ENCODE measurements at regions not wholly inside any gene's neighbourhood (a gene's known extent, or its start where the extent isn't known, plus 50 kb on each side); places are given as distances from the start of the nearest gene placed in this dataset.
"Not testable (repeated sequence)": the region's sequence is repeated elsewhere in the genome, so short reads cannot be mapped to it uniquely, and the experiment has no call there.

DNA sequence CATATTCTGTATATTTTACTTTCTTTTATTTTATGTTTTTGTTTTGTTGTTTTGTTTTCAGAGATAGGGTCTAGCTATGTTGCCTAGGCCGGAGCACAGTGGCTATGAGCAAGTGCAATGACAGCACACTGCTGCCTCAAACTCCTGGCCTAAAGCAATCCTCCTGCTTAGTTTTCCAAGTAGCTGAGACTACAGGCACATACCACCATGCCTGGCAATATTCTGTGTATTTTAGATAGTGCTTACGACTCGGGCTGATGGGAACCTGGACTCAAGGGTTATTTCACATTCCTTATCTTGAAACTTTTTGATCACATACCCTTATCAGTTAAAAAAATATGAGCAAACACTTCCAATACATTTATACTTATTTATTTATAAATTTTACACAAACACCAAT, 119.0 kb upstream of the STARD4 start:
- no peak for TF ChIP-seq SUZ12 (IDR thresholded peaks at IDR 0.05; ENCODE audit: extremely low read depth, insufficient read depth, insufficient read length)
- no peaks in the 10 kb centered on the region for H3K4me1 ChIP-seq (ENCODE audit: insufficient read depth, insufficient read length)
- no peaks in the 10 kb centered on the region for H3K27me3 ChIP-seq (ENCODE audit: insufficient read depth, insufficient read length)
- peaks cover 21% of the 10 kb centered on the region for H3K9me3 ChIP-seq (ENCODE audit: insufficient read depth, low read length)
- H3K4me3 ChIP-seq (ENCODE audit: insufficient read length, low read depth) = no peak overlapping the region
- H3K36me3 ChIP-seq (ENCODE audit: insufficient read depth, insufficient read length, low read length) = no peaks in the 10 kb centered on the region
- no peak for DNase-seq (ENCODE audit: low read depth, low spot score)
- H3K9ac ChIP-seq (ENCODE audit: insufficient read length, low read depth) = no peak overlapping the region

DNA sequence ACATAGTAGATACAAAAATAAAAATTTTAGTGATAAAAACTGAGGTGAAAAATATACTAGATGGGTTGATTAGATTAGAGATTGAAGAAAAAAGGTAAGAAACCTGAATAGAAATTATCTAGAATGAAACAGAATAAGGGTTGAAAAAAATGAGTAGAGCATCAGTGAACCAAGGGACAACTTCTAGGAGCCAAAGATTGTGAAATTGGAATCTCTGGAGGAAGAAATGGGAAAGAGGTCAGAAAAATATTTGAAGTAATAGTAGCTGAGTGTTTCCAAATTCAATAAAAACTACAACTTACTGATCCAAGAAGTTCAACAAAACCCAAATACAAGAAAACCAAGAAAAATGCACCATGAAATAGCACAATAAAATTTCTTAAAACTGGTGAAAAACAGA, 116.6 kb upstream of the STARD4 start:
- H3K4me1 ChIP-seq (ENCODE audit: insufficient read depth, insufficient read length) = no peaks in the 10 kb centered on the region
- DNase-seq (ENCODE audit: low read depth, low spot score) = no peak
- no peaks in the 10 kb centered on the region for H3K36me3 ChIP-seq (ENCODE audit: insufficient read depth, insufficient read length, low read length)
- no peak for TF ChIP-seq SUZ12 (IDR thresholded peaks at IDR 0.05; ENCODE audit: extremely low read depth, insufficient read depth, insufficient read length)
- TF ChIP-seq ZNF274 (IDR thresholded peaks at IDR 0.05; ENCODE audit: low read depth, low read length) = no peak
- TF ChIP-seq YY1 (IDR thresholded peaks at IDR 0.05; ENCODE audit: insufficient read depth, insufficient read length) = no peak
- peaks cover 35% of the 10 kb centered on the region for H3K9me3 ChIP-seq (ENCODE audit: insufficient read depth, low read length)
- no peak overlapping the region for H3K9ac ChIP-seq (ENCODE audit: insufficient read length, low read depth)
- H3K4me3 ChIP-seq (ENCODE audit: insufficient read length, low read depth) = no peak overlapping the region
- H3K27me3 ChIP-seq (ENCODE audit: insufficient read depth, insufficient read length) = no peaks in the 10 kb centered on the region

DNA sequence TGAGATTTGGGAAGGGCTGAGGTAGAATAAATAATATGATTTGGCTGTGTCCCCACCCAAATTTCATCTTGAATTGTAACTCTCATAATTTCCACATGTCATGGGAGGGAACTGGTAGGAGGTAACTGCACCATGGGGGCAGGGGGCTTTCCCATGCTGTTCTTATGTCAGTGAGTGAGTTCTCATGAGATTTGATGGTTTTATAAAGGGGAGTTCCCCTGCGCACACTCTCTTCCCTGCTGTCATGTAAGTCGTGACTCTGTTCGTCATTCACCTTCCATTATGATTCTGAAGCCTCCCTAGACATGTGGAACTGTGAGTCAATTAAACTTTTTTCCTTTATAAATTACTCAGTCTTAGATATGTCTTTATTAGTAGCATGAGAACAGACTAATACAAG, 115.5 kb upstream of the STARD4 start:
- DNase-seq (ENCODE audit: low read depth, low spot score) = no peak
- Histone ChIP-seq H3K27me3 (ENCODE audit: insufficient read depth, insufficient read length) (no peaks in the 10 kb centered on the region), H3K4me3 (ENCODE audit: insufficient read length, low read depth) (no peak overlapping the region), H3K9ac (ENCODE audit: insufficient read length, low read depth) (no peak overlapping the region), H3K4me1 (ENCODE audit: insufficient read depth, insufficient read length) (no peaks in the 10 kb centered on the region), H3K36me3 (ENCODE audit: insufficient read depth, insufficient read length, low read length) (no peaks in the 10 kb centered on the region), H3K9me3 (ENCODE audit: insufficient read depth, low read length) (peaks cover 35% of the 10 kb centered on the region)
- TF ChIP-seq SUZ12 (IDR thresholded peaks at IDR 0.05; ENCODE audit: extremely low read depth, insufficient read depth, insufficient read length) = no peak
- TF ChIP-seq YY1 (IDR thresholded peaks at IDR 0.05; ENCODE audit: insufficient read depth, insufficient read length) = no peak
- TF ChIP-seq ZNF274 (IDR thresholded peaks at IDR 0.05; ENCODE audit: low read depth, low read length) = no peak

DNA sequence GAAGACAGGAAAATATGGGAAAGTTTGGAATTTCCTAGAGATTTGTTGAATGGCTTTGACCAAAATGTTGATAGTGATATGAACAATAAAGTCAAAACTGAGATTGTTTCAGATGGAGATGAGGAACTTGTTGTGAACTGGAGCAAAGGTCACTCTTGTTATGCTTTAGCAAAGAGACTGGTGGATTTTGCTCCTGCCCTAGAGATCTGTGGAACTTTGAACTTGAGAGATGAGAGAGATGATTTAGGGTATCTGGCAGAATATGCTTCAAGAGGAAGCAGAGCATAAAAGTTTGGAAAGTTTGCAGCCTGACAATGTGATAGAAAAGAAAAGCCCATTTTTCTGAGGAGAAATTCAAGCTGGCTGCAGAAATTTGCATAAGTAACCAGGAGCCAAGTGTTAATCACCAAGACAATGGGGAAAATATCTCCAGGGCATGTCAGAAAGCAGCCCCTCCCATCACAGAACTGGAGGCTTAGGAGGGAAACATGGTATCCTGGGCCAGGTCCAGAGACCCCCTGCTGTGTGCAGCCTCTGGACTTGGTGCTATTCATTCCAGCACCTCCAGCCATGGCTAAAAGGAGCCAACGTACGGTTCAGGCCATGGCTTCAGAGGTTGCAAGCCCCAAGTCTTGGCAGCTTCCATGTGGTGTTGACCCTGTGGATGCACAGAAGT, 114.3 kb upstream of the STARD4 start:
- Histone ChIP-seq H3K4me1 (ENCODE audit: insufficient read depth, insufficient read length) (no peaks in the 10 kb centered on the region), H3K36me3 (ENCODE audit: insufficient read depth, insufficient read length, low read length) (no peaks in the 10 kb centered on the region), H3K27me3 (ENCODE audit: insufficient read depth, insufficient read length) (no peaks in the 10 kb centered on the region), H3K9ac (ENCODE audit: insufficient read length, low read depth) (no peak overlapping the region), H3K4me3 (ENCODE audit: insufficient read length, low read depth) (no peak overlapping the region), H3K9me3 (ENCODE audit: insufficient read depth, low read length) (peaks cover 35% of the 10 kb centered on the region)
- TF ChIP-seq ZNF274 (IDR thresholded peaks at IDR 0.05; ENCODE audit: low read depth, low read length) (no peak), SUZ12 (IDR thresholded peaks at IDR 0.05; ENCODE audit: extremely low read depth, insufficient read depth, insufficient read length) (no peak), YY1 (IDR thresholded peaks at IDR 0.05; ENCODE audit: insufficient read depth, insufficient read length) (no peak)
- DNase-seq (ENCODE audit: low read depth, low spot score) = peak; percentile 33

DNA sequence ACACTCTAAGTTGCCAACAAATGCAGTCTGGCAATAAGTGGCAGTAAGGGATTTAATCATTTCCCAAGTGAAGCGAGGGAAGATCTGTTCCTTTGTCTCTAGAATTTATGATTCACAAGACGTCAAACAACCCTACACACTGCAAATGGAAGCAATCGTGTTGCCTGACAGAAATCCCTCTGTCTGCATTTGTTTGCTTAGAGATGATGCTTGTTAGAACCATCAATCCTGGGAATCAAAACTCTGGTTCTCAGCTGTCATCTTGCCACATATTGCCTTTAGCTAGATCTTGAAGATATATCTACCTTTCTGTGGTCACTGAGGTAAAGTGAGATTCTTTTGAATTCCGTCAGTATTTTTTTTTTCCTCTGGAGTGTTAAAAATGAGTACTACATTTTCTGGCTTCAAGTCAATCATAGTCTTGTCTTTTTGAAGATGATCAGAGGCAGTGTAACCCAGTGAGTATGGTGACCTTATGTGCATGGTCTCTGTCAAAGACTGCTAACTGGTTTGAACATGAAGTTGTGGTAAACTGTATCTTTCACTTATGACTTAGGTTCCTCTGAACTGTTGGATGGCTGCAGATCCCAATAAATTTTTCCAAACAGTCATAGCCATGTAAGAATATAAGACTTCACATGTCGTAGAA, 106.4 kb upstream of the STARD4 start:
- no peak for DNase-seq (ENCODE audit: low read depth, low spot score)

DNA sequence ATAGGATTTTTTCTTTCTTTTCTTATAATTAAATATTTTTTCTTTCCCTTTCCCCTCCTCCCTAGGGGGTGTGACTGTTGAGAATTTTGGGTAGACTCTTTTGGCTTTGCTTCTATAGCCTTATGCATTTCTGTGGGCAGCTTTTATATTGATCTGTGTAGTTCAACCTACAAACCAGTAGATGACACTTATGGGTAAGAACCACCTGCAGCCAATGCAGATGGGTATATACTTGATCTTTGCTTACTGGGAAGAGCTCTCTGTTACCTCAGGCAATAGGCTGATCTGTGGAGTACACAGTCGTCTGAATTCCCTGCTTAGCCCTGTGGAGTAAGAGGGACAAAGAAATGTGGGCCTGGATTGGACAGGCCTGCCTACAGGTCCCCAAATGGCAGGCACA, 102.7 kb upstream of the STARD4 start:
- H3K4me3 ChIP-seq (ENCODE audit: insufficient read length, low read depth) = no peak overlapping the region
- no peak overlapping the region for H3K9ac ChIP-seq (ENCODE audit: insufficient read length, low read depth)
- H3K9me3 ChIP-seq (ENCODE audit: insufficient read depth, low read length) = no peaks in the 10 kb centered on the region; the same call in 1 of the 2 replicates
- H3K4me1 ChIP-seq (ENCODE audit: insufficient read depth, insufficient read length) = no peaks in the 10 kb centered on the region
- no peak for DNase-seq (ENCODE audit: low read depth, low spot score)
- TF ChIP-seq SUZ12 (IDR thresholded peaks at IDR 0.05; ENCODE audit: extremely low read depth, insufficient read depth, insufficient read length) (no peak), ZNF274 (IDR thresholded peaks at IDR 0.05; ENCODE audit: low read depth, low read length) (no peak), YY1 (IDR thresholded peaks at IDR 0.05; ENCODE audit: insufficient read depth, insufficient read length) (no peak)
- no peaks in the 10 kb centered on the region for H3K27me3 ChIP-seq (ENCODE audit: insufficient read depth, insufficient read length)
- H3K36me3 ChIP-seq (ENCODE audit: insufficient read depth, insufficient read length, low read length) = no peaks in the 10 kb centered on the region

More for the DNA sequence above, 106.4 kb upstream of the STARD4 start:
- H3K4me1 ChIP-seq (ENCODE audit: insufficient read depth, insufficient read length) = no peaks in the 10 kb centered on the region
- H3K36me3 ChIP-seq (ENCODE audit: insufficient read depth, insufficient read length, low read length) = no peaks in the 10 kb centered on the region
- H3K9me3 ChIP-seq (ENCODE audit: insufficient read depth, low read length) = no peaks in the 10 kb centered on the region
- no peak for TF ChIP-seq YY1 (IDR thresholded peaks at IDR 0.05; ENCODE audit: insufficient read depth, insufficient read length)
- TF ChIP-seq ZNF274 (IDR thresholded peaks at IDR 0.05; ENCODE audit: low read depth, low read length) = no peak
- TF ChIP-seq SUZ12 (IDR thresholded peaks at IDR 0.05; ENCODE audit: extremely low read depth, insufficient read depth, insufficient read length) = no peak
- no peak overlapping the region for H3K4me3 ChIP-seq (ENCODE audit: insufficient read length, low read depth)
- H3K27me3 ChIP-seq (ENCODE audit: insufficient read depth, insufficient read length) = no peaks in the 10 kb centered on the region
- no peak overlapping the region for H3K9ac ChIP-seq (ENCODE audit: insufficient read length, low read depth)

DNA sequence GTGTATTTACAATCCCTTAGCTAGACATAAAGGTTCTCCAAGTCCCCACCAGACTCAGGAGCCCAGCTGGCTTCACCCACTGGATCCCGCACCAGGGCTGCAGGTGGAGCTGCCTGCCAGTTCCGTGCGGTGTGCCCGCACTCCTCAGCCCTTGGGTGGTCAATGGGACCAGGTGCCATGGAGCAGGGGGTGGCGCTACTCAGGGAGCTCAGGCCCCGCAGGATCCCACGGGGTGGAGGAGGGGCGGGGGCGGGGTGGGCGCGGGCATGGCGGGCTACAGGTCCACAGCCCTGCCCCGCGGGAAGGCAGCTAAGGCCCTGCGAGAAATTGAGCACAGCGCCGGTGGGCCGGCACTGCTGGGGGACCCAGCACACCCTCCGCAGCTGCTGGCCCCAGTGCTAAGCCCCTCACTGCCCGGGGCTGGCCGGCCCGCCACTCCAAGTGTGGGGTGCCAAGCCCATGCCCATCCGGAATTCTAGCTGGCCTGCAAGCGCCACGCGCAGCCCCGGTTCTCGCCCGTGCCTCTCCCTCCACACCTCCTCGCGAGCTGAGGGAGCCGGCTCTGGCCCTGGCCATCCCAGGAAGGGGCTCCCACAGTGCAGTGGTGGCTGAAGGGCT, 99.8 kb upstream of the STARD4 start:
- H3K9ac ChIP-seq (ENCODE audit: insufficient read length, low read depth); H3K4me3 ChIP-seq (ENCODE audit: insufficient read length, low read depth); H3K4me1 ChIP-seq (ENCODE audit: insufficient read depth, insufficient read length); H3K36me3 ChIP-seq (ENCODE audit: insufficient read depth, insufficient read length, low read length); DNase-seq (ENCODE audit: low read depth, low spot score); H3K9me3 ChIP-seq (ENCODE audit: insufficient read depth, low read length); H3K27me3 ChIP-seq (ENCODE audit: insufficient read depth, insufficient read length): not testable (repeated sequence)

Measured in NT2/D1 (cell line).